ENCODE measurements at regions not wholly inside any gene's neighbourhood (a gene's known extent, or its start where the extent isn't known, plus 50 kb on each side); places are given as distances from the start of the nearest gene placed in this dataset.

- TF ChIP-seq CTCF (IDR thresholded peaks at IDR 0.05; ENCODE audit: low read depth, low read length): no peak
- DNase-seq (ENCODE audit: low read depth in 2 of 2): no peak
- no peak overlapping the region for H3K4me3 ChIP-seq (replicated peaks in 1 of 2; ENCODE audit: low read depth in 2 of 2, low read length in 2 of 2)
Observed at GRCh38 chr5:73996151-73996755, 370.3 kb downstream of the ARHGEF28 start.

GRCh38 chr5:73994963-73995362, 369.0 kb downstream of the ARHGEF28 start:
- no peak for TF ChIP-seq CTCF (IDR thresholded peaks at IDR 0.05; ENCODE audit: low read depth, low read length)
- no peak for DNase-seq (ENCODE audit: low read depth in 2 of 2)
- H3K4me3 ChIP-seq (replicated peaks in 1 of 2; ENCODE audit: low read depth in 2 of 2, low read length in 2 of 2): no peak overlapping the region

Data from cardiac fibroblast (primary cell).